Loucy (cell line): ENCODE measurements at regions not wholly inside any gene's neighbourhood (a gene's known extent, or its start where the extent isn't known, plus 50 kb on each side); places are given as distances from the start of the nearest gene placed in this dataset.

Experiments
- H2AFZ ChIP-seq: fragments of 200-600 bp; sonication (generic); 2 replicates; pipeline ENCODE4 v1.6.0; 2016; ENCODE audit warnings: antibody characterized with exemption, mild to moderate bottlenecking, low read length, moderate library complexity
- H3F3A ChIP-seq: fragments of 200-600 bp; 2 replicates; pipeline ENCODE4 v1.6.0; 2016; ENCODE audit warnings: antibody characterized with exemption, low read depth, mild to moderate bottlenecking
- H3K27me3 ChIP-seq: fragments of 200-600 bp; sonication (generic); 2 replicates; pipeline ENCODE4 v1.6.1; 2014; ENCODE audit warnings: low read length, mild to moderate bottlenecking; ENCODE audit not compliant: insufficient read depth, poor library complexity, severe bottlenecking
- H3K36me3 ChIP-seq: fragments of 200-600 bp; sonication (generic); 2 replicates; pipeline ENCODE4 v1.6.1; 2016; ENCODE audit warnings: low read length; ENCODE audit not compliant: insufficient read depth
- H3K4me1 ChIP-seq: fragments of 200-600 bp; sonication (generic); 2 replicates; pipeline ENCODE4 v1.5.1; 2014; ENCODE audit warnings: low read length, mild to moderate bottlenecking; ENCODE audit not compliant: insufficient read depth, poor library complexity, severe bottlenecking
- H3K4me2 ChIP-seq: fragments of 200-600 bp; sonication (generic); 2 replicates; pipeline ENCODE4 v1.6.0; 2014; ENCODE audit warnings: antibody characterized with exemption, low read length, low read depth, mild to moderate bottlenecking; ENCODE audit not compliant: poor library complexity, severe bottlenecking
- H3K4me3 ChIP-seq: fragments of 200-600 bp; sonication (generic); 2 replicates; pipeline ENCODE4 v1.5.1; 2014; ENCODE audit warnings: low read length, mild to moderate bottlenecking, mixed read lengths; ENCODE audit not compliant: poor library complexity, severe bottlenecking
- H3K79me2 ChIP-seq: fragments of 200-600 bp; sonication (generic); 2 replicates; pipeline ENCODE4 v1.6.1; 2014; ENCODE audit warnings: low read length; ENCODE audit not compliant: insufficient read depth
- H3K9ac ChIP-seq: fragments of 200-600 bp; sonication (generic); 2 replicates; pipeline ENCODE4 v1.6.0; 2014; ENCODE audit warnings: mild to moderate bottlenecking, low read depth, low read length, moderate library complexity; ENCODE audit not compliant: poor library complexity, severe bottlenecking
- H3K9me2 ChIP-seq: fragments of 200-600 bp; sonication (generic); replicated peaks from 2 replicates; pipeline ENCODE4 v1.6.1; 2016; ENCODE audit warnings: low read depth, low read length, mixed read lengths
- H3K9me3 ChIP-seq: fragments of 200-600 bp; sonication (generic); 2 replicates; pipeline ENCODE4 v1.6.1; 2014; ENCODE audit warnings: mild to moderate bottlenecking, antibody characterized with exemption, low read length, low read depth; ENCODE audit not compliant: insufficient read depth
- H4K20me1 ChIP-seq: fragments of 200-600 bp; sonication (generic); 2 replicates; pipeline ENCODE4 v1.6.0; 2014; ENCODE audit warnings: antibody characterized with exemption, low read length, mild to moderate bottlenecking; ENCODE audit not compliant: insufficient read depth, poor library complexity, severe bottlenecking
- CTCF ChIP-seq: fragments of 200-600 bp; sonication (generic); conservative IDR thresholded peaks from 2 replicates; pipeline ENCODE4 v1.5.1; 2014; ENCODE audit warnings: mild to moderate bottlenecking, antibody characterized with exemption, low read length
- EZH2phosphoT487 ChIP-seq: fragments of 200-600 bp; IDR thresholded peaks from 2 replicates; pipeline ENCODE4 v1.6.1; 2018; ENCODE audit warnings: antibody characterized with exemption, mild to moderate bottlenecking, moderate library complexity, borderline replicate concordance

- no peaks in the 10 kb centered on the region for H3K27me3 ChIP-seq
- TF ChIP-seq EZH2phosphoT487 = no peak
- TF ChIP-seq CTCF = no peak
- H3K9ac ChIP-seq = peak overlapping the region; percentile 65
- H3K4me2 ChIP-seq = peak overlapping the region; percentile 92
- no peaks in the 10 kb centered on the region for H3K36me3 ChIP-seq
- H3K9me3 ChIP-seq = no peaks in the 10 kb centered on the region
- no peaks in the 10 kb centered on the region for H3K9me2 ChIP-seq
- H3K4me3 ChIP-seq = peak overlapping the region; percentile 76
- H4K20me1 ChIP-seq = no peaks in the 10 kb centered on the region
- no peaks in the 10 kb centered on the region for H3K79me2 ChIP-seq
- H2AFZ ChIP-seq = peak overlapping the region; percentile 90
- H3F3A ChIP-seq = no peaks in the 10 kb centered on the region
- H3K4me1 ChIP-seq = peaks cover 8% of the 10 kb centered on the region
Observed at GRCh38 chr6:47414423-47415167, 63.0 kb upstream of the CD2AP start.

GRCh38 chr6:47416396-47417345 lies 60.9 kb upstream of the CD2AP start:
- H3K4me1 ChIP-seq = peaks cover 8% of the 10 kb centered on the region
- no peaks in the 10 kb centered on the region for H3F3A ChIP-seq
- no peaks in the 10 kb centered on the region for H3K36me3 ChIP-seq
- no peaks in the 10 kb centered on the region for H3K79me2 ChIP-seq
- no peaks in the 10 kb centered on the region for H3K9me3 ChIP-seq
- H3K4me3 ChIP-seq = no peak overlapping the region
- no peak overlapping the region for H3K4me2 ChIP-seq
- H4K20me1 ChIP-seq = no peaks in the 10 kb centered on the region
- H3K9me2 ChIP-seq = no peaks in the 10 kb centered on the region
- H2AFZ ChIP-seq = no peak overlapping the region
- no peaks in the 10 kb centered on the region for H3K27me3 ChIP-seq
- no peak overlapping the region for H3K9ac ChIP-seq
- TF ChIP-seq EZH2phosphoT487 (no peak), CTCF (no peak)

DNA sequence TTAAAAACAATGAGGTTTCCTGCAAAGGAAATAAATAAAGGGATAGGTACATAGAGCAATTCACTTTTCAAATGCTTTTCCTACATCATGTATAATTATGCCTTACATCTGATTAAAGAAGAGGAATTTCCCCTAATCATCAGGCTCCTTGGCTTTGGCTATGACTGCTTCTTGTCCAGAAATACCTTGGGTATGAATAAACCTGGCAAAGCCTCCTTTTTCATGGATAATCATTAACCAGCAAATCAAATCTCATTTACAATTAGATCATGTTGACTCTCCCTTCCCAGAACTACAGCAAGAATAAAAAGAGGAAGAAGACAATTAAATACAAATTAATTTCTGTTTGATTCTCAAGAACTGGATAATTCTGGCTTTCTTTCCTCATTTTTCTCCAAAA lies 58.0 kb upstream of the CD2AP start:
- no peaks in the 10 kb centered on the region for H3K36me3 ChIP-seq
- no peak overlapping the region for H2AFZ ChIP-seq
- no peaks in the 10 kb centered on the region for H3K9me3 ChIP-seq
- H3K27me3 ChIP-seq = no peaks in the 10 kb centered on the region
- H3K4me1 ChIP-seq = peaks cover 6% of the 10 kb centered on the region
- H3K9ac ChIP-seq = no peak overlapping the region
- H3K4me3 ChIP-seq = no peak overlapping the region
- no peak for TF ChIP-seq EZH2phosphoT487
- no peak for TF ChIP-seq CTCF
- no peak overlapping the region for H3K4me2 ChIP-seq
- no peaks in the 10 kb centered on the region for H3K79me2 ChIP-seq
- H3K9me2 ChIP-seq = no peaks in the 10 kb centered on the region
- no peaks in the 10 kb centered on the region for H3F3A ChIP-seq
- H4K20me1 ChIP-seq = no peaks in the 10 kb centered on the region
